Lung (tissue), 11 donors: ENCODE measurements at regions not wholly inside any gene's neighbourhood (a gene's known extent, or its start where the extent isn't known, plus 50 kb on each side); places are given as distances from the start of the nearest gene placed in this dataset.
A peak's percentile ranks its signal among the peaks of the same experiment; 100 is the strongest.

Experiments
- ATAC-seq: fragments of 200-7000 bp; cut with Tn5 transposase; one replicate; pipeline ENCODE4 v1.9.1; 2020; ENCODE audit warnings: moderate number of reproducible peaks; ENCODE audit not compliant: insufficient read depth, low FRiP score
- DNase-seq, 3 donors: peaks; one replicate each; pipeline ENCODE4 v3.0.0-alpha.2; 2013 to 2017
- H3K27ac ChIP-seq, 2 donors: one replicate each; pipeline ENCODE4 v1.5.1; 2013; ENCODE audit warnings: mild to moderate bottlenecking in 2 of 2, moderate library complexity in 2 of 2, control low read depth in 1 of 2, inconsistent platforms in 1 of 2, low read depth in 1 of 2, low read length in 1 of 2
- H3K27me3 ChIP-seq, 3 donors: one replicate each; pipeline ENCODE4 v1.5.1; 2013; ENCODE audit warnings: low read length in 2 of 3; ENCODE audit not compliant: control insufficient read depth in 3 of 3, insufficient read depth in 3 of 3
- H3K36me3 ChIP-seq, 4 donors: one replicate each; pipeline ENCODE4 v1.5.1; 2013; ENCODE audit warnings: low read length in 4 of 4, mild to moderate bottlenecking in 1 of 4, moderate library complexity in 1 of 4; ENCODE audit not compliant: control insufficient read depth in 4 of 4, insufficient read depth in 4 of 4
- H3K4me1 ChIP-seq, 5 donors: one replicate each; pipeline ENCODE4 v1.5.1; 2013; ENCODE audit warnings: low read length in 5 of 5, mild to moderate bottlenecking in 2 of 5, moderate library complexity in 1 of 5; ENCODE audit not compliant: control insufficient read depth in 5 of 5, insufficient read depth in 5 of 5
- H3K4me3 ChIP-seq: one replicate; pipeline ENCODE4 v1.5.1; 2013; ENCODE audit warnings: mild to moderate bottlenecking, control low read depth, moderate library complexity
- H3K9ac ChIP-seq, 2 donors: one replicate each; pipeline ENCODE4 v1.5.1; 2013; ENCODE audit warnings: low read length in 2 of 2, control low read depth in 1 of 2; ENCODE audit not compliant: insufficient read depth in 1 of 2
- H3K9me3 ChIP-seq, 4 donors: one replicate each; pipeline ENCODE4 v1.5.1; 2013; ENCODE audit warnings: low read length in 3 of 4, mild to moderate bottlenecking in 1 of 4, moderate library complexity in 1 of 4; ENCODE audit not compliant: control insufficient read depth in 4 of 4, insufficient read depth in 3 of 4
- WGBS, 2 donors: extraction: QIAGEN DNeasy Blood & Tissue Kit; methylation state at CpG; one replicate each; pipeline ENCODE4 v1.1.7; 2013; 5-methylcytosine and 5-hydroxymethylcytosine counted together
- TF ChIP-seq, protein P1 (sequence below): IDR thresholded peaks from 2 replicates; pipeline ENCODE4 v1.5.1; 2012; ENCODE audit warnings: mild to moderate bottlenecking; ENCODE audit errors: control extremely low read depth, extremely low read depth
- donor health status: control.
- donor health status: control.
- donor health status: Bipolar disorder and iron deficiency.
- donor health status: healthy.
- donor health status: DM: yes; HTN: yes; CAD: no.

DNA sequence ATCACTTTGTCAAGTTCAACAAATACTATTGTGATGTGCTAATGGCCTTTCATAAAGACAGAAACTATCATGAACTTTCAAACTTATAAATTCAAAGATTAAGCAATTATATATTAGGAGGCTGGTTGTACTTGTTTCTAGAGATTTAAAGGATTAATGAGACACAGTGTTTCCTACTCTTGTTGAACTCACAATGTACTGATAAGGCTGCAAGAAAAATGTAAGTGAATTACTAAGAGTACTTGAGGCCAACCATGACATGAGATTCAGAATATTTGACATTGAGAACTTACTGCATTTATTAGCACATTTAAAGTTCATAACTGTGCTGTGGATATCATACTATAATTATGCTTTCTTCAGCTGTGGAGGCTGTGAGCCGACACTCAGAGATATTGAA lies 1210.5 kb upstream of the SORCS1 start:
- TF ChIP-seq, protein P1, sequence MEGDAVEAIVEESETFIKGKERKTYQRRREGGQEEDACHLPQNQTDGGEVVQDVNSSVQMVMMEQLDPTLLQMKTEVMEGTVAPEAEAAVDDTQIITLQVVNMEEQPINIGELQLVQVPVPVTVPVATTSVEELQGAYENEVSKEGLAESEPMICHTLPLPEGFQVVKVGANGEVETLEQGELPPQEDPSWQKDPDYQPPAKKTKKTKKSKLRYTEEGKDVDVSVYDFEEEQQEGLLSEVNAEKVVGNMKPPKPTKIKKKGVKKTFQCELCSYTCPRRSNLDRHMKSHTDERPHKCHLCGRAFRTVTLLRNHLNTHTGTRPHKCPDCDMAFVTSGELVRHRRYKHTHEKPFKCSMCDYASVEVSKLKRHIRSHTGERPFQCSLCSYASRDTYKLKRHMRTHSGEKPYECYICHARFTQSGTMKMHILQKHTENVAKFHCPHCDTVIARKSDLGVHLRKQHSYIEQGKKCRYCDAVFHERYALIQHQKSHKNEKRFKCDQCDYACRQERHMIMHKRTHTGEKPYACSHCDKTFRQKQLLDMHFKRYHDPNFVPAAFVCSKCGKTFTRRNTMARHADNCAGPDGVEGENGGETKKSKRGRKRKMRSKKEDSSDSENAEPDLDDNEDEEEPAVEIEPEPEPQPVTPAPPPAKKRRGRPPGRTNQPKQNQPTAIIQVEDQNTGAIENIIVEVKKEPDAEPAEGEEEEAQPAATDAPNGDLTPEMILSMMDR = no peak

DNA sequence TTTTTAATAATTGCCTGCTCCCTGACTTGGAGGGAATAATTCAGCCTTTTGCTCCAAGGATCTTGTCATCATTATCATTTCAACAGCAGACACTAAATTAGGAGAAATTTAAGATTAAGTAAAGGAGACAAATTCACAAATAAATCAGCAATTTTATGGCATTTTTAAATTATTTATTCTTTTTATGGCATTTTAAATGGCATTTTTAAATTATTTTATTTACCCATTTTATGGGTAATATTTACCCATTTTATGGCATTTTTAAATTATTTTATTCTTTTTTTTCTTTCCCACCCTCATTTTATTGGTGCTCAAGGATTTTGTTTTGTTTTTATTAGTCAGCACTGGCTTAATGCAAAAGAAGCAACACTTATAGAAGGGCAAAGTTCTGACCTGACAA lies 1201.0 kb upstream of the SORCS1 start:
- H3K9me3 ChIP-seq = no peaks in the 10 kb centered on the region
- no peaks in the 10 kb centered on the region for H3K27me3 ChIP-seq
- ATAC-seq (no peak), DNase-seq (no peak)
- H3K27ac ChIP-seq = no peak overlapping the region
- H3K9ac ChIP-seq = no peak overlapping the region
- H3K4me1 ChIP-seq = no peaks in the 10 kb centered on the region
- H3K4me3 ChIP-seq = no peak overlapping the region
- TF ChIP-seq, protein P1 = no peak
- H3K36me3 ChIP-seq = no peaks in the 10 kb centered on the region

More for the DNA sequence above, 1210.5 kb upstream of the SORCS1 start:
- DNase-seq (peak in 2 of 3 donors; percentile 2 to 13), ATAC-seq (no peak)
- Histone ChIP-seq H3K4me1 (no peaks in the 10 kb centered on the region), H3K9ac (no peak overlapping the region), H3K4me3 (no peak overlapping the region), H3K9me3 (no peaks in the 10 kb centered on the region), H3K27ac (no peak overlapping the region), H3K36me3 (no peaks in the 10 kb centered on the region), H3K27me3 (no peaks in the 10 kb centered on the region)
- 56 to 78% methylated on average over 1 of the region's 1 CpG for WGBS, 2 donors

GRCh38 chr10:108363576-108363975 lies 1199.1 kb upstream of the SORCS1 start:
- Histone ChIP-seq H3K4me1 (no peaks in the 10 kb centered on the region), H3K9ac (no peak overlapping the region), H3K27me3 (no peaks in the 10 kb centered on the region), H3K27ac (no peak overlapping the region), H3K9me3 (no peaks in the 10 kb centered on the region), H3K36me3 (no peaks in the 10 kb centered on the region), H3K4me3 (no peak overlapping the region)
- DNase-seq (no peak), ATAC-seq (no peak)
- 53 to 71% methylated on average over 4 of the region's 4 CpGs for WGBS, 2 donors
- TF ChIP-seq, protein P1 = no peak

- Histone ChIP-seq H3K27me3 (no peaks in the 10 kb centered on the region), H3K9ac (no peak overlapping the region), H3K27ac (no peak overlapping the region), H3K4me3 (no peak overlapping the region), H3K9me3 (no peaks in the 10 kb centered on the region), H3K4me1 (no peaks in the 10 kb centered on the region), H3K36me3 (no peaks in the 10 kb centered on the region)
- DNase-seq (no peak), ATAC-seq (no peak)
- WGBS, 2 donors = 49 to 85% methylated on average over 1 of the region's 1 CpG
- TF ChIP-seq, protein P1 = no peak
Measured at GRCh38 chr10:108362961-108363360, 1198.5 kb upstream of the SORCS1 start.
